ENCODE measurements at regions not wholly inside any gene's neighbourhood (a gene's known extent, or its start where the extent isn't known, plus 50 kb on each side); places are given as distances from the start of the nearest gene placed in this dataset.
"Not testable (repeated sequence)": the region's sequence is repeated elsewhere in the genome, so short reads cannot be mapped to it uniquely, and the experiment has no call there.

GRCh38 chr15:30720825-30721224 is 94.9 kb downstream of the ARHGAP11B start:
- TF ChIP-seq, protein P1, sequence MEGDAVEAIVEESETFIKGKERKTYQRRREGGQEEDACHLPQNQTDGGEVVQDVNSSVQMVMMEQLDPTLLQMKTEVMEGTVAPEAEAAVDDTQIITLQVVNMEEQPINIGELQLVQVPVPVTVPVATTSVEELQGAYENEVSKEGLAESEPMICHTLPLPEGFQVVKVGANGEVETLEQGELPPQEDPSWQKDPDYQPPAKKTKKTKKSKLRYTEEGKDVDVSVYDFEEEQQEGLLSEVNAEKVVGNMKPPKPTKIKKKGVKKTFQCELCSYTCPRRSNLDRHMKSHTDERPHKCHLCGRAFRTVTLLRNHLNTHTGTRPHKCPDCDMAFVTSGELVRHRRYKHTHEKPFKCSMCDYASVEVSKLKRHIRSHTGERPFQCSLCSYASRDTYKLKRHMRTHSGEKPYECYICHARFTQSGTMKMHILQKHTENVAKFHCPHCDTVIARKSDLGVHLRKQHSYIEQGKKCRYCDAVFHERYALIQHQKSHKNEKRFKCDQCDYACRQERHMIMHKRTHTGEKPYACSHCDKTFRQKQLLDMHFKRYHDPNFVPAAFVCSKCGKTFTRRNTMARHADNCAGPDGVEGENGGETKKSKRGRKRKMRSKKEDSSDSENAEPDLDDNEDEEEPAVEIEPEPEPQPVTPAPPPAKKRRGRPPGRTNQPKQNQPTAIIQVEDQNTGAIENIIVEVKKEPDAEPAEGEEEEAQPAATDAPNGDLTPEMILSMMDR (conservative IDR thresholded peaks at IDR 0.05) = not testable (repeated sequence)
- TF ChIP-seq ZFX (IDR thresholded peaks at IDR 0.05) = not testable (repeated sequence)

Data from C4-2B (cell line).